Endothelial cell of umbilical vein (primary cell): ENCODE measurements at regions not wholly inside any gene's neighbourhood (a gene's known extent, or its start where the extent isn't known, plus 50 kb on each side); places are given as distances from the start of the nearest gene placed in this dataset.

Experiments used
- BruUV-seq: library from RNA; stranded (reverse); fragments of 400-500 nt; replicated peaks from 2 replicates; lab custom pipeline; 2021; lab: Mats Ljungman, UMichigan
- CTCF ChIA-PET: fragments of 300-600, 350-600 bp; sonication (Branson Sonifier 250); formaldehyde crosslinking; loops from one replicate; lab custom pipeline; 2021; ENCODE audit warnings: antibody characterized with exemption, inconsistent platforms; lab: Charles Lee
- POLR2A ChIA-PET: fragments of 300-600, 350-600 bp; sonication (Branson Sonifier 250); formaldehyde crosslinking; loops from one replicate; lab custom pipeline; 2021; ENCODE audit warnings: antibody characterized with exemption, inconsistent platforms; lab: Charles Lee
- DNase-seq: peaks from one replicate; pipeline ENCODE4 v3.0.0-alpha.2; 2011; ENCODE audit warnings: low read depth, low spot score
- FAIRE-seq: peaks from 2 replicates; lab custom pipeline; 2011; peaks lifted over from hg19 to GRCh38; lab: Jason Lieb, UNC
- H2AFZ ChIP-seq: 2 replicates; pipeline ENCODE4 v1.6.0; 2012; ENCODE audit warnings: low read depth, low read length, control low read depth, inconsistent platforms
- H3K27ac ChIP-seq: 2 replicates; pipeline ENCODE4 v1.5.1; 2011; ENCODE audit warnings: low read depth, mild to moderate bottlenecking, control low read depth, low read length, moderate library complexity; ENCODE audit not compliant: insufficient read depth
- H3K27me3 ChIP-seq, 2 experiments: 2 replicates each; pipeline versions ENCODE4 v1.6.0 to v1.6.1; 2011; ENCODE audit warnings: low read length in 2 of 2, mixed read lengths in 1 of 2; ENCODE audit not compliant: control insufficient read depth in 2 of 2, insufficient read depth in 2 of 2
- H3K36me3 ChIP-seq, 2 experiments: 2 replicates in 1 of 2; 3 replicates in 1 of 2; pipeline ENCODE4 v1.5.1; 2011; ENCODE audit warnings: low read length in 2 of 2, mild to moderate bottlenecking in 1 of 2, moderate library complexity in 1 of 2; ENCODE audit not compliant: control insufficient read depth in 2 of 2, insufficient read depth in 2 of 2; ENCODE audit errors: extremely low read depth in 1 of 2
- H3K4me1 ChIP-seq: 3 replicates; pipeline ENCODE4 v1.5.1; 2011; ENCODE audit warnings: mild to moderate bottlenecking, low read length; ENCODE audit not compliant: control insufficient read depth, insufficient read depth; ENCODE audit errors: extremely low read depth
- H3K4me2 ChIP-seq: 2 replicates; pipeline ENCODE4 v1.6.1; 2011; ENCODE audit warnings: low read length, control low read depth, mixed read lengths; ENCODE audit not compliant: insufficient read depth
- H3K4me3 ChIP-seq, 3 experiments: fragments of 200-600 bp in 1 of 3; sonication (generic), shearing (Covaris generic) in 1 of 3; replicated peaks in 1 of 3; 2 replicates each; pipeline ENCODE4 v1.5.1; 2011 to 2016; ENCODE audit warnings: control low read depth in 3 of 3, low read length in 3 of 3, mild to moderate bottlenecking in 2 of 3, inconsistent platforms in 1 of 3, low read depth in 1 of 3, moderate library complexity in 1 of 3; ENCODE audit not compliant: insufficient read depth in 1 of 3
- H3K79me2 ChIP-seq: 2 replicates; pipeline ENCODE4 v1.6.0; 2012; ENCODE audit warnings: low read length, inconsistent platforms; ENCODE audit not compliant: control insufficient read depth, insufficient read depth
- H3K9ac ChIP-seq: replicated peaks from 2 replicates; pipeline ENCODE3; 2011; ENCODE audit warnings: low read length, control low read depth; ENCODE audit not compliant: insufficient read depth; ENCODE audit errors: extremely low read depth
- H3K9me1 ChIP-seq: replicated peaks from 3 replicates; pipeline ENCODE4 v1.6.0; 2011; ENCODE audit warnings: mild to moderate bottlenecking, low read length; ENCODE audit not compliant: control insufficient read depth, insufficient read depth; ENCODE audit errors: extremely low read depth
- H3K9me3 ChIP-seq: replicated peaks from 2 replicates; pipeline ENCODE4 v1.5.1; 2012; ENCODE audit warnings: low read length, inconsistent platforms; ENCODE audit not compliant: control insufficient read depth, insufficient read depth
- H4K20me1 ChIP-seq: replicated peaks from 2 replicates; pipeline ENCODE3; 2011; ENCODE audit warnings: mild to moderate bottlenecking, low read length; ENCODE audit not compliant: control insufficient read depth, insufficient read depth; ENCODE audit errors: extremely low read depth
- EZH2 ChIP-seq: IDR thresholded peaks from 2 replicates; pipeline ENCODE4 v1.6.1; 2012; ENCODE audit warnings: borderline replicate concordance, low read depth, mild to moderate bottlenecking, moderate library complexity, low read length, inconsistent platforms; ENCODE audit not compliant: severe bottlenecking
- FOS ChIP-seq: IDR thresholded peaks from 2 replicates; pipeline ENCODE4 v1.6.1; 2011; ENCODE audit warnings: mild to moderate bottlenecking, low read length, moderate library complexity, borderline replicate concordance; ENCODE audit not compliant: insufficient read depth
- GATA2 ChIP-seq: IDR thresholded peaks from 2 replicates; pipeline ENCODE4 v1.7.0; 2011; ENCODE audit warnings: low read depth, mild to moderate bottlenecking, moderate library complexity, mixed read lengths, low read length; ENCODE audit not compliant: insufficient read length, insufficient read depth
- JUN ChIP-seq: IDR thresholded peaks from 2 replicates; pipeline ENCODE4 v1.6.1; 2011; ENCODE audit warnings: borderline replicate concordance, low read depth; ENCODE audit not compliant: insufficient read length, insufficient read depth
- MYC ChIP-seq: IDR thresholded peaks from one replicate; pipeline ENCODE4 v1.6.1; 2011; ENCODE audit warnings: mild to moderate bottlenecking, low read depth, low read length
- POLR2A ChIP-seq: IDR thresholded peaks from 2 replicates; pipeline ENCODE4 v1.6.1; 2012; ENCODE audit warnings: low read depth, mild to moderate bottlenecking, control low read depth, low read length
- POLR2AphosphoS5 ChIP-seq: IDR thresholded peaks from 2 replicates; pipeline ENCODE4 v1.6.1; 2012; ENCODE audit warnings: low read depth, mild to moderate bottlenecking, control low read depth, low read length, moderate library complexity; ENCODE audit not compliant: insufficient read depth
- dilution Hi-C: fragments of 300-500 bp; cut with MboI; formaldehyde crosslinking; loops from one replicate; pipeline ENCODE4 v1.15.0; 2019; ENCODE audit warnings: low sequenced_read_pairs; ENCODE audit not compliant: extremely low pct_ligation_motif_present
- intact Hi-C: fragments of 100-400 bp; cut with micrococcal nuclease; formaldehyde crosslinking; loops from one replicate; pipeline ENCODE4 v1.10.0; 2022
- TF ChIP-seq, protein P1 (sequence below), 2 donors: IDR thresholded peaks; 1 replicate in 1 of 2; 2 replicates in 1 of 2; pipeline ENCODE4 v1.5.1; 2011; ENCODE audit warnings: low read length in 2 of 2, mild to moderate bottlenecking in 2 of 2, moderate library complexity in 2 of 2, control low read depth in 1 of 2, inconsistent platforms in 1 of 2, low read depth in 1 of 2; ENCODE audit not compliant: insufficient read depth in 1 of 2; ENCODE audit errors: extremely low read depth in 1 of 2
- TF ChIP-seq, protein P2 (sequence below): IDR thresholded peaks from 2 replicates; pipeline ENCODE4 v1.6.1; 2011; ENCODE audit not compliant: insufficient read depth, insufficient read length

DNA sequence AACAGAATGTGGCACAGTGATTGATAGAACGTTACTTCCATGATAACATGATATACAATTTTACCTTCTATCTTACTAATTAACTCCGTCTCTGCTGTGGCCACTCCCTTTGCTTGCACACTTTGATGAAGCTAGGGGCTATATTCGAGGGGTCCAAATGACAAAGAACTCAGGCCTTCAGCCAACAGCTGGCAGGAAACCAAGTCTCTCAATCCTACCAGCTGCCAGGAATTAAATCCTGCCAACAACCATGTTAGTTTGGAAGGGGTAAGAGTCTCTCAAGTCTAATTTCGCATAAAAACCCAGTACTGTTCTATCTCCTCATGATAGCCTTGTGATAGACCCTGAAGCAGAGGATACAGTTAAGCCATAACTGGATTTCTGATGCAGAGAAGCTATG is 1122.9 kb upstream of the PCDH10 start:
- H4K20me1 ChIP-seq, result no peaks in the 10 kb centered on the region
- no peaks in the 10 kb centered on the region for H3K9me1 ChIP-seq
- H2AFZ ChIP-seq, result peak overlapping the region; percentile 67
- H3K4me1 ChIP-seq, result no peaks in the 10 kb centered on the region
- POLR2A ChIA-PET, result no interaction called here
- TF ChIP-seq JUN, result no peak
- no peak for TF ChIP-seq FOS
- TF ChIP-seq POLR2AphosphoS5, result no peak
- no peak for TF ChIP-seq POLR2A
- TF ChIP-seq MYC, result no peak
- TF ChIP-seq GATA2, result no peak
- TF ChIP-seq, protein P1, sequence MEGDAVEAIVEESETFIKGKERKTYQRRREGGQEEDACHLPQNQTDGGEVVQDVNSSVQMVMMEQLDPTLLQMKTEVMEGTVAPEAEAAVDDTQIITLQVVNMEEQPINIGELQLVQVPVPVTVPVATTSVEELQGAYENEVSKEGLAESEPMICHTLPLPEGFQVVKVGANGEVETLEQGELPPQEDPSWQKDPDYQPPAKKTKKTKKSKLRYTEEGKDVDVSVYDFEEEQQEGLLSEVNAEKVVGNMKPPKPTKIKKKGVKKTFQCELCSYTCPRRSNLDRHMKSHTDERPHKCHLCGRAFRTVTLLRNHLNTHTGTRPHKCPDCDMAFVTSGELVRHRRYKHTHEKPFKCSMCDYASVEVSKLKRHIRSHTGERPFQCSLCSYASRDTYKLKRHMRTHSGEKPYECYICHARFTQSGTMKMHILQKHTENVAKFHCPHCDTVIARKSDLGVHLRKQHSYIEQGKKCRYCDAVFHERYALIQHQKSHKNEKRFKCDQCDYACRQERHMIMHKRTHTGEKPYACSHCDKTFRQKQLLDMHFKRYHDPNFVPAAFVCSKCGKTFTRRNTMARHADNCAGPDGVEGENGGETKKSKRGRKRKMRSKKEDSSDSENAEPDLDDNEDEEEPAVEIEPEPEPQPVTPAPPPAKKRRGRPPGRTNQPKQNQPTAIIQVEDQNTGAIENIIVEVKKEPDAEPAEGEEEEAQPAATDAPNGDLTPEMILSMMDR (IDR thresholded peaks at IDR 0.05; ENCODE audit: extremely low read depth in 1 of 2, insufficient read depth in 1 of 2, low read depth in 1 of 2, low read length in 2 of 2), result no peak
- TF ChIP-seq, protein P2, sequence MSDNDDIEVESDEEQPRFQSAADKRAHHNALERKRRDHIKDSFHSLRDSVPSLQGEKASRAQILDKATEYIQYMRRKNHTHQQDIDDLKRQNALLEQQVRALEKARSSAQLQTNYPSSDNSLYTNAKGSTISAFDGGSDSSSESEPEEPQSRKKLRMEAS, result no peak
- TF ChIP-seq EZH2, result no peak
- no peak overlapping the region for H3K27ac ChIP-seq
- H3K36me3 ChIP-seq, result no peaks in the 10 kb centered on the region
- no peaks in the 10 kb centered on the region for H3K79me2 ChIP-seq
- no peak for DNase-seq
- CTCF ChIA-PET, result interaction anchor here (0.8 to 1.3 kb wide), 5 partner anchors 9 to 21 kb away, joined by 3 to 5 read pairs (median 3); no protein-coding TSS in a partner anchor
- dilution Hi-C loops, result no loop called here
- H3K4me3 ChIP-seq, result no peak overlapping the region
- BruUV-seq, result no TSS peak
- H3K9me3 ChIP-seq, result no peaks in the 10 kb centered on the region
- H3K4me2 ChIP-seq, result no peak overlapping the region
- FAIRE-seq, result no peak
- intact Hi-C loops, result no loop called here
- no peaks in the 10 kb centered on the region for H3K27me3 ChIP-seq
- H3K9ac ChIP-seq, result no peak overlapping the region
